HG02981 (cell line): ENCODE measurements at regions not wholly inside any gene's neighbourhood (a gene's known extent, or its start where the extent isn't known, plus 50 kb on each side); places are given as distances from the start of the nearest gene placed in this dataset.

Experiments used
- ATAC-seq: cut with Tn5 transposase; IDR thresholded peaks from one replicate; pipeline ENCODE4 v1.9.1; 2021; ENCODE audit warnings: mild to moderate bottlenecking, moderate library complexity; ENCODE audit not compliant: unreplicated experiment

GRCh38 chr10:79014796-79015195 lies 54.0 kb upstream of the ZMIZ1 start:
- no peak for ATAC-seq

GRCh38 chr10:79017882-79018520 lies 50.8 kb upstream of the ZMIZ1 start:
- ATAC-seq, result no peak

- ATAC-seq, result no peak
Measured at GRCh38 chr10:79018521-79019011, 50.2 kb upstream of the ZMIZ1 start.
